Right renal cortex interstitium (tissue), 3 donors: ENCODE measurements at regions not wholly inside any gene's neighbourhood (a gene's known extent, or its start where the extent isn't known, plus 50 kb on each side); places are given as distances from the start of the nearest gene placed in this dataset.

Experiments used
- DNase-seq, 3 donors: peaks; one replicate each; pipeline ENCODE4 v3.0.0-alpha.2; 2013; ENCODE audit warnings: low read depth in 3 of 3, low spot score in 2 of 3

GRCh38 chr9:13770956-13771355 lies 491.5 kb upstream of the MPDZ start:
- DNase-seq: no peak

GRCh38 chr9:13769641-13770040 lies 490.1 kb upstream of the MPDZ start:
- no peak for DNase-seq

- no peak for DNase-seq
Measured at GRCh38 chr9:13769006-13769405, 489.5 kb upstream of the MPDZ start.

DNA sequence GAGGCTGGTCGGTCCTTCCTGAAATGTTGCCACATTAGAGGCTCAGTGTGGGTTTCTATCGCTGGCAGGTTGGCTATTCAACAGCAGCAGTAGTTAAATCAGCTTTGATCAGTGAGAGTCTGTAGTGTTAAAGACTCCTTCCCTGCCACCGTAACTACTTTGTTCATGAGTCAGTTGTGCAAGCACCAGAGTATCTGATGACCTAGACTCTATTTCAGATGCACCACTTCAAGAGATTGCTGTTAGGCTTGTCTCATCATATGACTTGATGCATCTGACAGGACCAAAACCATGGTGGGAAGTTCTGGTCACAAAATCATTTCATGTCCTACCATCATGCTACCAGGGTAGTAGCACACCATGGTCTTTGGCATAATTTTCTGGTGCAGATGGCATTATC lies 482.7 kb upstream of the MPDZ start:
- no peak for DNase-seq

DNA sequence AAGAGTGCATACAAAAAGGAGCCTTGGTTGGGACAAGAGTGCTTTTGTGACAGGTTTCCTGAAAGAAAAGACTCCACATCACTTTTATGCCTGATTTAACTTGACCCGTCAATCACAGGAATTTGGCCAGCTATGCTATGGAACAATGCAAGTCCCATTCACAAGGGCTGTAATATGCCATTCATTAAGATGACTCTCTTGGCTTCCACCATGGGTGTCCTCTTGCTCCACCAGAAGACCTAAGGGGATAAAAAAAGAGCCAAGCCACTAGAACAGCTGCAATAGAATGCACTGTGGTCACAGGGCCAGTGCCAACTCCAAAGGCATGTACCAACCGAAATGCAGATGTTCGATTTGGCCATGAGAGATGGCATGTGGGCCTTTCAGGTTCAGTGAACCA lies 480.1 kb upstream of the MPDZ start:
- DNase-seq: no peak

DNA sequence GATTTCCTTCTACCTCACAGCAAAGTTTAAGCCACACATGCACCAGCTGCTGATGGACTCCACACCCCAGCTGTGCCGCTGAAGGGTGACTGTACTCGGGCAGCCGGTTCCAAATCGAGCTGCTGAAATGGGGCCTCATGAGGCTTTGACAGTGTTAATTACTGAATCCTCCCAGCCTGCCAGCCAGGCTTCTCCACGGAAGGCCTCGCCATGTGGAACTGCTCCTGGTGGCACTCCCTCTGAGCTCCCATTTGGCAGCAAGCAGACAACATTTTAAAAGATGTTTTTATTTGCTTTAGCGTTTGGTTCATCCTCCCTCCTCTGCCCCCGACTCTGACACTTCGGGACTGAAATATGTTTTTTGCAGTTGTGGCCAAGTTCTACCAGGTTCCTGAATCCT lies 479.4 kb upstream of the MPDZ start:
- peak in 1 of 3 donors; percentile 33 for DNase-seq

DNA sequence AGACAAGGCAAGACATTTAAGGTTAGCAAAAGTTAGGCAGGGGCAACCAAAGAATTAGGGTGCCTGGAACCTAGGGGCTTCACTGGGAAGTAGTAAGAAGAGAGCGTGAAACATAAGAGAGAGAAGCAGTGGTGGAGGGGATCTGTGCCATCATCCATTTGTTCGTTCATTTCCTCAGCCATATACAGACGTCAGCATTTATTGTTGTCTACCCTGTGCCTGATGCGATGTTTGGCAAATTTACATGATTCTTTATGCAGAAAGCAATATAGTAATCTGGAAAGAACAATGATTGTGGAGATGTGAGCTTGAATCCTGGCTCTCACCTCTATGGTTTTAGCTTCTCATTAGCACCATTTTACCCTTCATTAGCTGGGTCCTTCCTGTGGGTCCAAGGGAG lies 477.5 kb upstream of the MPDZ start:
- no peak for DNase-seq

GRCh38 chr9:13755551-13755950 lies 476.1 kb upstream of the MPDZ start:
- DNase-seq: no peak

DNA sequence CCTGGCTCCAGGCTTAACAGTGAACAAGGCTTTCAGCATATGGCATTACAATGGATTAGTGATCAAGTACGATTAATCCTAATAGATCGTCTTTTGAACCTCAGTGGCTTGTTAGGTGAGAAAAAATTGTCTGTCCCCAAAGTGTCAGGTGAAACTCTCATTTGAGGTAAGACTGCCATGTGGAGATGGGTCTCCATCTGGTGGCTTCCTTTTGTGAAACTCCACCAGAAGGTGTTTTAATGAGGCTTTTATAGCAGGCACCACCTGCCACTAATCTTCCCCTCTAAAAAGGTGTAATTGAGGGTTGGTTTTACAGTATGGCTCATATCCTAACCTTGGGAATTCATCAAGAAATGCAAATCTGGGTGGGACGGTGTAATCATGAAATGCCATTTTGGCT lies 471.1 kb upstream of the MPDZ start:
- no peak for DNase-seq

DNA sequence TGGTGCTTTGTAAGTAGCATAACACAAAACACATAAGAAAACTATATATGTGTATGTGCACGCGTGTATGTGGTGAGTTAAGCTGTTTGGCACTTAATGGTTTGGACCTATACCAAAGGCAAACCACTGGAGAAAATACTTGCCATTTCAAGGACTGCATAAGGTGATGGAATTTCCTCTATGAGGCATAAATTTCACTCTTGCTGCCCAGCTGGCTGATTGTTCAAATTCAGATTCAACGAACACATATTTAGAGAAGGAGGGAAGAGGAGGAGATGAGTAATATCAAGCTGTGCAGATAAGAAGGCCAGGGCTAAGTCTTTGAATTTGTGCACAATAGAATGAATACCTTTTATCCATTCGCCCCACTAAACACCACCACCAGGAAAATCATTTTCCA lies 470.6 kb upstream of the MPDZ start:
- DNase-seq: no peak

- DNase-seq: no peak
Measured at GRCh38 chr9:13746876-13747275, 467.4 kb upstream of the MPDZ start.

- no peak for DNase-seq
Measured at GRCh38 chr9:13744261-13744901, 464.9 kb upstream of the MPDZ start.

- DNase-seq: no peak
Measured at GRCh38 chr9:13737885-13738284, 458.4 kb upstream of the MPDZ start.

GRCh38 chr9:13735181-13735580 lies 455.7 kb upstream of the MPDZ start:
- no peak for DNase-seq

- DNase-seq: no peak
Measured at GRCh38 chr9:13734601-13735000, 455.1 kb upstream of the MPDZ start.

DNA sequence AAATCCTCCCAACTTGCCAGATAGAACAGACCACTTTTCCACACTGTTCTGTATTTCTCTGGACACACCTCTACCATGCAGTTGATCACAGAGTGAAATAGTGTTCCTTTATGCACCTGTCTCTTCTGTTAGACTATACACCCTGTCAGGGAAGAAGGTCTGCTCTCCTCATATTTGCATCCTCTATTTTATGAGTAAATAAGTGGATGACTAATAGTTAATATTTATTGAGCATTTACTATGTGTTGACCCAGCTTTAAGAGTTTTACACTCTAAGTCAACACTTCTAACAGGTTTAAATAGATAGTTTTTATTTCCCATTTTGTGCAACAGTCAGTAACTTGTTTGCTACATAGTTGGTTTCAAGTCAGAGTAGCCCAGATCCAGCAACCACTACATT lies 452.8 kb upstream of the MPDZ start:
- DNase-seq: no peak

- no peak for DNase-seq
Measured at GRCh38 chr9:13731637-13732036, 452.1 kb upstream of the MPDZ start.

GRCh38 chr9:13729955-13730354 lies 450.5 kb upstream of the MPDZ start:
- no peak for DNase-seq

- no peak for DNase-seq
Measured at GRCh38 chr9:13728917-13729811, 449.7 kb upstream of the MPDZ start.

DNA sequence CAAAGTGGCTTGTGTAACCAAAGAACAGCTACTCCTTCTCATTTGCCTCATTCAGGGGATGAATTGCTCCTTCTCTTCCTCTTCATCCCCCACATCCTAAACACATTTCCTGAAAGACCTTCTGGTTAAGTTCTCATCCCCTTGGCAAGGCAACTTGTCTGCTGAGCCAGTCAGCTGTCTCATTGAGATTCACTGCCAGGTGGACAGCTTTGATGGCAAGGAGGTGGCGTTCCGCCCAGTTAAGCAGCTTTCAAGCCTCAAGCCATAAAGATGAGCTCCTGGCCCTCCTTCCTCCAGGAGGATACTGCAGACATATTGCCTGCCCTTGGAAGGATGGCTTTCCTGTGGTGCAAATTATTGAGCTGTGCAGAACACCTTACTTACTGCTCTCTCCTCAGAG lies 448.6 kb upstream of the MPDZ start:
- no peak for DNase-seq

DNA sequence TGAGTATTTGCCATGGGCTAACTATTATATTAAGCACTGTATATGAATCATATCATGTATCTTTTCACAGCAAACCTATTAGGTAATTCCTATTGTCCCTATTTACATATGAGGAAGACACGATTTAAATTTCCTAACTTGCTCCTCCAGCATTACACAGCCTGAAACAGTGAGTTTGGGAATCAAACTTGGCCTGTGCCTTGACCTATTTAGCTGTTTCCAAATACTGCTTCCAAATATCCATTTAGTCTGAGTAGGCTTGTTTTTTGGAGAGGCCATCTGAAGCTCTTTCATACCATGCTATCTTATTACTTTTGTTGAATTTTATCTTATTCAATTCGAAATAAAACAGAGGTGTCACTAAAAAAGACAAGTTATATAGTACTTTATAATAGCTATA lies 447.3 kb upstream of the MPDZ start:
- DNase-seq: no peak

- DNase-seq: no peak
Measured at GRCh38 chr9:13725516-13725915, 446.0 kb upstream of the MPDZ start.
